CD8-positive, alpha-beta memory T cell (primary cell): ENCODE measurements at regions not wholly inside any gene's neighbourhood (a gene's known extent, or its start where the extent isn't known, plus 50 kb on each side); places are given as distances from the start of the nearest gene placed in this dataset.
A peak's percentile ranks its signal among the peaks of the same experiment; 100 is the strongest.

ENCODE experiments used
- CTCF ChIA-PET: fragments of 350-600 bp; sonication (Branson Sonifier 250); formaldehyde crosslinking; loops from one replicate; lab custom pipeline; 2021; ENCODE audit warnings: antibody characterized with exemption; lab: Charles Lee
- POLR2A ChIA-PET: fragments of 350-600 bp; sonication (Branson Sonifier 250); formaldehyde crosslinking; loops from one replicate; lab custom pipeline; 2021; ENCODE audit warnings: antibody characterized with exemption; lab: Charles Lee
- DNase-seq, 5 donors: peaks; one replicate each; pipeline versions ENCODE4 v3.0.0 to v3.0.0-alpha.2; 2020 to 2022; ENCODE audit warnings: mixed read lengths in 1 of 5
- H3K27ac ChIP-seq: one replicate; pipeline ENCODE4 v1.7.0; 2013; ENCODE audit warnings: low read depth, mild to moderate bottlenecking, low read length, moderate library complexity
- H3K27me3 ChIP-seq: 2 replicates; pipeline ENCODE4 v1.7.0; 2013; ENCODE audit warnings: low read length, mild to moderate bottlenecking; ENCODE audit not compliant: insufficient read depth, poor library complexity, severe bottlenecking
- H3K36me3 ChIP-seq: 2 replicates; pipeline ENCODE4 v1.7.0; 2013; ENCODE audit warnings: mild to moderate bottlenecking, low read length, moderate library complexity; ENCODE audit not compliant: insufficient read depth
- H3K4me1 ChIP-seq: 2 replicates; pipeline ENCODE4 v1.7.0; 2013; ENCODE audit warnings: mild to moderate bottlenecking, low read length, moderate library complexity; ENCODE audit not compliant: insufficient read depth
- H3K4me3 ChIP-seq: 2 replicates; pipeline ENCODE4 v1.7.0; 2013; ENCODE audit warnings: mild to moderate bottlenecking, low read length
- H3K9me3 ChIP-seq: 2 replicates; pipeline ENCODE4 v1.7.0; 2013; ENCODE audit warnings: mild to moderate bottlenecking, low read length
- H3K27ac Mint-ChIP-seq, 8 donors: one replicate each; pipeline ENCODE4 v1.8.0; 2020 to 2021; ENCODE audit warnings: mixed read lengths in 8 of 8, mild to moderate bottlenecking in 6 of 8, inconsistent platforms in 3 of 8, moderate library complexity in 3 of 8
- H3K27me3 Mint-ChIP-seq, 2 donors: one replicate each; pipeline ENCODE4 v1.8.0; 2020 to 2021; ENCODE audit warnings: mixed read lengths in 2 of 2, mild to moderate bottlenecking in 1 of 2, moderate library complexity in 1 of 2
- H3K36me3 Mint-ChIP-seq, 3 donors: one replicate each; pipeline ENCODE4 v1.8.0; 2020 to 2021; ENCODE audit warnings: mixed read lengths in 3 of 3, inconsistent platforms in 1 of 3, mild to moderate bottlenecking in 1 of 3
- H3K4me1 Mint-ChIP-seq, 3 donors: one replicate each; pipeline ENCODE4 v1.8.0; 2020 to 2021; ENCODE audit warnings: mixed read lengths in 3 of 3, inconsistent platforms in 1 of 3, mild to moderate bottlenecking in 1 of 3
- H3K4me3 Mint-ChIP-seq, 7 donors: one replicate each; pipeline ENCODE4 v1.8.0; 2020 to 2021; ENCODE audit warnings: mixed read lengths in 7 of 7, mild to moderate bottlenecking in 6 of 7, moderate library complexity in 4 of 7, inconsistent platforms in 2 of 7
- H3K9me3 Mint-ChIP-seq, 5 donors: one replicate each; pipeline ENCODE4 v1.8.0; 2020 to 2022; ENCODE audit warnings: mixed read lengths in 5 of 5, mild to moderate bottlenecking in 3 of 5, moderate library complexity in 2 of 5, inconsistent platforms in 1 of 5

DNA sequence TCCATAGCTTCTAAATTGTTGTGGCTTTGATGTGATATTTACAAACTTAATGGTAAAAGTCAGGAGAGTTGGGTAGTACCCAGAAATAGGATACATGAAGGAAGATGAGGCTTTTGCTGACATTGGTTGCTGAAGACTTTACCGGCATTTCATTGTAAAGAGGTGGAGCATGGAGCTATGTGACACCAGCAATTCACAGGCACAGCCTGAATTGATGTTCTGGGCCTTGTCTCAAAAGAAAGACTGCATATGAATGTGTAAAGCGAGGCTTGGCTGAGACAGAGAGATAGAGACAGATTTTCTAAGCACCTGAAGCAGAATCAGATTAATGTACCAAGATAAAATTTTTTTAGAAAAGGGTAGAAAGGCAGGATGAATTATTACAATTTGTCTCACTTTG, 864.9 kb upstream of the ID2 start:
- no peak for DNase-seq
- Histone ChIP-seq H3K36me3 (no peaks in the 10 kb centered on the region), H3K27ac (no peak overlapping the region), H3K27me3 (no peaks in the 10 kb centered on the region), H3K4me3 (no peak overlapping the region), H3K9me3 (no peaks in the 10 kb centered on the region), H3K4me1 (no peaks in the 10 kb centered on the region)
- ChIA-PET CTCF (no interaction called here), POLR2A (no interaction called here)
- Mint-ChIP-seq H3K4me3 (no peak overlapping the region), H3K9me3 (peaks cover 0 to 2% (median 0%) of the 10 kb centered on the region in 5 donors), H3K27ac (no peak overlapping the region), H3K4me1 (no peaks in the 10 kb centered on the region), H3K36me3 (peaks cover 0 to 8% (median 8%) of the 10 kb centered on the region in 3 donors), H3K27me3 (peaks cover 0 to 3% of the 10 kb centered on the region in 2 donors)

DNA sequence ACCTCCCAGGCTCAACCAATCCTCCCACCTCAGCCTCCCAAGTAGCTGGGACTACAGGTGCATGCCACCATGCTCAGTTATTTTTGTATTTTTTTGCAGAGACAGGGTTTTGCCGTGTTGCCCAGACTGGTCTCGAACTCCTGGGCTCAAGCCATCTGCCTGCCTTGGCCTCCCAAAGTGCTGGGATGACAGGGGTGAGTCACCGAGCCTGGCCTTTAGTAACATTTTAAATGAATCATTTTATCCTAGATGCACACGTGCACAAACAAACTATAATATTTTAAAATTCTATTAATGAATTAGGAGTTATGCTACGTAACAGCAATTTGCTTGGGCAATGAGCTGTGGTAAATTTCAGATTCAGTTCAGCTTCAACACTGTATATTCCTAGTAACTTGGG, 862.5 kb upstream of the ID2 start:
- ChIA-PET POLR2A (no interaction called here), CTCF (no interaction called here)
- Mint-ChIP-seq H3K27me3 (peaks cover 0 to 3% of the 10 kb centered on the region in 2 donors), H3K4me1 (no peaks in the 10 kb centered on the region), H3K36me3 (peaks cover 0 to 8% (median 8%) of the 10 kb centered on the region in 3 donors), H3K27ac (peak overlapping the region in 1 of 8 donors; percentile 11), H3K4me3 (no peak overlapping the region), H3K9me3 (peaks cover 0 to 2% (median 0%) of the 10 kb centered on the region in 5 donors)
- Histone ChIP-seq H3K36me3 (no peaks in the 10 kb centered on the region), H3K4me1 (no peaks in the 10 kb centered on the region), H3K27ac (no peak overlapping the region), H3K4me3 (no peak overlapping the region), H3K9me3 (no peaks in the 10 kb centered on the region), H3K27me3 (no peaks in the 10 kb centered on the region)
- DNase-seq = no peak

DNA sequence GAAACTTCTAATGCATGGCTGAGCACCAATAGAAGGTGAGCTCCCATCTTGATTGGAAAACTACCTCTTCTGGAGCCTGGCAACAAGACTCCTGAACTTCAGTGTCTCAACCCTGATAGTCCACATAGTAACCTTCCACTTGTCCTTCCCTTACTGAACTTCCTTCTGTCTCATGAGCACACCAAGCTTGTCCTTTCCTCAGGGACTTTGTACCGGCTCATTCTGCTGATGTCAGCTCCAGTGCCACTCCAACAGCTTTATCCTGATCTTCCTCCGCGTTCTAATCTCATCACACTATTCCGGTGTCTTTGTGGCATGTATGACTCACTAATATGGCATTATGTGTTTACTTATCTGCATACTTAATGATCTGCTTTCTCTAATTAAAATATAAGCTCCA, 862.0 kb upstream of the ID2 start:
- POLR2A ChIA-PET = no interaction called here
- DNase-seq = no peak
- Histone ChIP-seq H3K9me3 (no peaks in the 10 kb centered on the region), H3K4me1 (no peaks in the 10 kb centered on the region), H3K27me3 (no peaks in the 10 kb centered on the region), H3K36me3 (no peaks in the 10 kb centered on the region), H3K4me3 (no peak overlapping the region), H3K27ac (no peak overlapping the region)
- H3K36me3 Mint-ChIP-seq = peaks cover 0 to 8% (median 3%) of the 10 kb centered on the region in 3 donors
- no peaks in the 10 kb centered on the region for H3K4me1 Mint-ChIP-seq
- no peak overlapping the region for H3K4me3 Mint-ChIP-seq
- peaks cover 0 to 2% (median 0%) of the 10 kb centered on the region in 5 donors for H3K9me3 Mint-ChIP-seq
- CTCF ChIA-PET = interaction anchor here (0.6 kb wide), 1 partner anchor 489 kb away, joined by 3 read pairs; no protein-coding TSS in a partner anchor
- peak overlapping the region in 1 of 8 donors; percentile 47 for H3K27ac Mint-ChIP-seq
- H3K27me3 Mint-ChIP-seq = peaks cover 0 to 3% of the 10 kb centered on the region in 2 donors

- H3K36me3 ChIP-seq = no peaks in the 10 kb centered on the region
- DNase-seq = no peak
- POLR2A ChIA-PET = no interaction called here
- Mint-ChIP-seq H3K9me3 (no peaks in the 10 kb centered on the region), H3K4me1 (peaks cover 13 to 19% (median 15%) of the 10 kb centered on the region in 3 donors), H3K27ac (no peak overlapping the region), H3K36me3 (no peaks in the 10 kb centered on the region), H3K27me3 (no peaks in the 10 kb centered on the region), H3K4me3 (no peak overlapping the region)
- no peaks in the 10 kb centered on the region for H3K27me3 ChIP-seq
- CTCF ChIA-PET = no interaction called here
- H3K9me3 ChIP-seq = no peaks in the 10 kb centered on the region
- no peaks in the 10 kb centered on the region for H3K4me1 ChIP-seq
- H3K27ac ChIP-seq = no peak overlapping the region
- no peak overlapping the region for H3K4me3 ChIP-seq
Observed at GRCh38 chr2:7824211-7824610, 857.6 kb upstream of the ID2 start.

DNA sequence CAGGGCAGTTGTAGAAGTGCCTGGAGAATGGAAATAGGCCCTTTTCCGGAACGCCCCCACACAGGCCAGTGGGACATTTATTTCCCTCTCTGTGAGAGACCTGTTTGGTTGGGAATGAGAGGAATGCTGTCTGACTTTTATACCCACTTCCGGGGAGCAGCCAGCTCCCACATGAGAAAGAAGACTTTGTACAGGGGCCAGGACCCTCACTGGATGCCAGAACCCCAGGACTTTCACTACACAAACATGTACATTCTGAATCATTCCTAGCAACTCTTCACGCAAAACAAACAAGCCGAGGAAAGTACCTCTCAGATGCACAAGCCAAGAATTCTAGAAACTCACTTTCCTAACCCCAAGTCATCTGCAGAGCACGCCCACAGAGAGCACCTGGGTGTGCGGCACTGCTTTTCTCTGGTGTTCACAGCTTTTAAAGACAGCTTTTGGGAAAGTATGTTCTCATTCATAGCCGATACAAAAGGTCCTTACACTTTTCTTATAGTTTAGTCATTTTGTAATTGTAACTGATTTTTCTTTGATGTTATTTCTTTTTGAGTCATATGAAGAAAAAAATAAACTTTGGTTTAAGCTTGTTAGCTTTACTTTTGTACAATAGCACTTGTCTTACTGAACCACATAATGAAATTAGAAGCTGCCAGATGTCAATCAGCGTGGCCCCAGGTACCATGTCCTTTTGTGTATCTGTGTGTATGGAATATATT, 856.1 kb upstream of the ID2 start:
- Mint-ChIP-seq H3K9me3 (no peaks in the 10 kb centered on the region), H3K36me3 (no peaks in the 10 kb centered on the region), H3K27me3 (no peaks in the 10 kb centered on the region), H3K4me3 (peak overlapping the region in 1 of 7 donors; percentile 5), H3K27ac (peak overlapping the region in 6 of 8 donors; percentile 13 to 91 (median 44)), H3K4me1 (peaks cover 13 to 19% (median 15%) of the 10 kb centered on the region in 3 donors)
- Histone ChIP-seq H3K36me3 (no peaks in the 10 kb centered on the region), H3K4me3 (no peak overlapping the region), H3K4me1 (no peaks in the 10 kb centered on the region), H3K9me3 (no peaks in the 10 kb centered on the region), H3K27ac (no peak overlapping the region), H3K27me3 (no peaks in the 10 kb centered on the region)
- DNase-seq = no peak
- ChIA-PET POLR2A (interaction anchor here (0.7 kb wide), 1 partner anchor 95 kb away, joined by 3 read pairs; no protein-coding TSS in a partner anchor), CTCF (no interaction called here)

GRCh38 chr2:7826656-7827055, 855.2 kb upstream of the ID2 start:
- H3K36me3 ChIP-seq = no peaks in the 10 kb centered on the region
- H3K9me3 ChIP-seq = no peaks in the 10 kb centered on the region
- Mint-ChIP-seq H3K27me3 (no peaks in the 10 kb centered on the region), H3K36me3 (no peaks in the 10 kb centered on the region), H3K4me3 (no peak overlapping the region), H3K27ac (peak overlapping the region in 4 of 8 donors; percentile 0 to 64 (median 35)), H3K9me3 (no peaks in the 10 kb centered on the region), H3K4me1 (peaks cover 13 to 19% (median 15%) of the 10 kb centered on the region in 3 donors)
- no peaks in the 10 kb centered on the region for H3K4me1 ChIP-seq
- DNase-seq = no peak
- POLR2A ChIA-PET = interaction anchor here (0.7 kb wide), 1 partner anchor 96 kb away, joined by 3 read pairs; no protein-coding TSS in a partner anchor
- CTCF ChIA-PET = no interaction called here
- H3K27ac ChIP-seq = no peak overlapping the region
- H3K27me3 ChIP-seq = no peaks in the 10 kb centered on the region
- no peak overlapping the region for H3K4me3 ChIP-seq

GRCh38 chr2:7829241-7829640, 852.6 kb upstream of the ID2 start:
- H3K27ac Mint-ChIP-seq = no peak overlapping the region
- ChIA-PET POLR2A (no interaction called here), CTCF (no interaction called here)

DNA sequence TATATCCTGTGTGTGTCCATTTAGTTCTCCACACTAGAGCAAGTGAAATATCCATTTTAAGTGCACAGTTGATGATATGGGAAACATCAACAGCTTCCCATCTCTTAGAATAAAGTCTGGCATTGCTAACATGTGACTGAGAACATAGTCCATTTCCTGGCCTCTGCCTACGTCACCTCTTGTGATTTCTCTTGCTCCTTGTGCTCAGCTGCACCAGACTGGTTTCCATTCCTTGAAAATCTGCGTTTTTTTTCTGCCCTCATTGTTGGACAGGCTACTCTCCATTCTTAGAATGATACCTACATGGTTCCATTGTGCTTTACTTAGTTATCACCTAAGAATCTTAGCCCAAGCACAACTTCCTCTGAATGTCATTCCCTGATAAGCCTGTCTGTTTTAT, 851.2 kb upstream of the ID2 start:
- H3K27ac Mint-ChIP-seq = no peak overlapping the region
- no peak overlapping the region for H3K4me3 Mint-ChIP-seq
- no peaks in the 10 kb centered on the region for H3K36me3 Mint-ChIP-seq
- no peak overlapping the region for H3K27ac ChIP-seq
- DNase-seq = no peak
- POLR2A ChIA-PET = no interaction called here
- H3K27me3 Mint-ChIP-seq = no peaks in the 10 kb centered on the region
- no peaks in the 10 kb centered on the region for H3K27me3 ChIP-seq
- CTCF ChIA-PET = no interaction called here
- no peaks in the 10 kb centered on the region for H3K4me1 ChIP-seq
- H3K4me3 ChIP-seq = no peak overlapping the region
- H3K36me3 ChIP-seq = no peaks in the 10 kb centered on the region
- H3K4me1 Mint-ChIP-seq = peaks cover 13 to 22% (median 18%) of the 10 kb centered on the region in 3 donors
- no peaks in the 10 kb centered on the region for H3K9me3 ChIP-seq
- H3K9me3 Mint-ChIP-seq = no peaks in the 10 kb centered on the region

More at GRCh38 chr2:7829241-7829640, 852.6 kb upstream of the ID2 start:
- no peaks in the 10 kb centered on the region for H3K9me3 ChIP-seq
- no peaks in the 10 kb centered on the region for H3K36me3 ChIP-seq
- Mint-ChIP-seq H3K27me3 (no peaks in the 10 kb centered on the region), H3K36me3 (no peaks in the 10 kb centered on the region), H3K9me3 (no peaks in the 10 kb centered on the region), H3K4me1 (peaks cover 13 to 19% (median 15%) of the 10 kb centered on the region in 3 donors), H3K4me3 (no peak overlapping the region)
- H3K27me3 ChIP-seq = no peaks in the 10 kb centered on the region
- no peak overlapping the region for H3K27ac ChIP-seq
- DNase-seq = no peak
- H3K4me3 ChIP-seq = no peak overlapping the region
- H3K4me1 ChIP-seq = no peaks in the 10 kb centered on the region
